GM19468 (cell line): ENCODE measurements at regions not wholly inside any gene's neighbourhood (a gene's known extent, or its start where the extent isn't known, plus 50 kb on each side); places are given as distances from the start of the nearest gene placed in this dataset.
"Not testable (repeated sequence)": the region's sequence is repeated elsewhere in the genome, so short reads cannot be mapped to it uniquely, and the experiment has no call there.

Experiments used
- ATAC-seq: cut with Tn5 transposase; IDR thresholded peaks from one replicate; pipeline ENCODE4 v1.9.1; 2021; ENCODE audit warnings: mild to moderate bottlenecking, moderate library complexity, moderate number of reproducible peaks; ENCODE audit not compliant: unreplicated experiment; ENCODE audit errors: extremely low read depth

- no peak for ATAC-seq
These were observed 604.8 kb upstream of the TECRL start for GRCh38 chr4:65014078-65014477.

- no peak for ATAC-seq
These were observed 598.7 kb upstream of the TECRL start for GRCh38 chr4:65007841-65008439.

GRCh38 chr4:64975177-64975576 is 565.9 kb upstream of the TECRL start:
- ATAC-seq, result no peak

GRCh38 chr4:64969081-64969480 is 559.8 kb upstream of the TECRL start:
- no peak for ATAC-seq

- ATAC-seq, result no peak
These were observed 558.0 kb upstream of the TECRL start for GRCh38 chr4:64967286-64967685.

GRCh38 chr4:64960516-64960915 is 551.3 kb upstream of the TECRL start:
- no peak for ATAC-seq

GRCh38 chr4:64940698-64941097 is 531.4 kb upstream of the TECRL start:
- ATAC-seq, result no peak

- no peak for ATAC-seq
These were observed 526.3 kb upstream of the TECRL start for GRCh38 chr4:64935469-64936001.

GRCh38 chr4:64911846-64912245 is 502.6 kb upstream of the TECRL start:
- no peak for ATAC-seq

GRCh38 chr4:64903986-64904385 is 494.7 kb upstream of the TECRL start:
- ATAC-seq, result no peak

- no peak for ATAC-seq
These were observed 490.3 kb upstream of the TECRL start for GRCh38 chr4:64899563-64899962.

GRCh38 chr4:64899030-64899429 is 489.8 kb upstream of the TECRL start:
- not testable (repeated sequence) for ATAC-seq

GRCh38 chr4:64897683-64898082 is 488.4 kb upstream of the TECRL start:
- ATAC-seq, result no peak

- ATAC-seq, result no peak
These were observed 485.8 kb upstream of the TECRL start for GRCh38 chr4:64895031-64895430.

- ATAC-seq, result no peak
These were observed 484.0 kb upstream of the TECRL start for GRCh38 chr4:64893205-64893604.

- no peak for ATAC-seq
These were observed 480.8 kb upstream of the TECRL start for GRCh38 chr4:64889906-64890610.

GRCh38 chr4:64883087-64883807 is 474.0 kb upstream of the TECRL start:
- no peak for ATAC-seq

GRCh38 chr4:64882311-64883086 is 473.2 kb upstream of the TECRL start:
- no peak for ATAC-seq

GRCh38 chr4:64880557-64880956 is 471.3 kb upstream of the TECRL start:
- no peak for ATAC-seq

- no peak for ATAC-seq
These were observed 466.8 kb upstream of the TECRL start for GRCh38 chr4:64876021-64876420.
